Testis (tissue), 2 donors: ENCODE measurements at regions not wholly inside any gene's neighbourhood (a gene's known extent, or its start where the extent isn't known, plus 50 kb on each side); places are given as distances from the start of the nearest gene placed in this dataset.

ENCODE experiments used
- POLR2A ChIP-seq: fragments of 450-650 bp; IDR thresholded peaks from one replicate; pipeline ENCODE4 v1.6.1; 2017; ENCODE audit warnings: antibody characterized with exemption, mild to moderate bottlenecking, moderate library complexity
- TF ChIP-seq, protein P1 (sequence below), 3 experiments: fragments of 450-650 bp in 2 of 3; fragments of 200-600 bp in 1 of 3; sonication (generic) in 1 of 3; IDR thresholded peaks; one replicate each; pipeline ENCODE4 v1.5.1; 2016 to 2019; ENCODE audit warnings: antibody characterized with exemption in 3 of 3, mild to moderate bottlenecking in 2 of 3, moderate library complexity in 1 of 3

DNA sequence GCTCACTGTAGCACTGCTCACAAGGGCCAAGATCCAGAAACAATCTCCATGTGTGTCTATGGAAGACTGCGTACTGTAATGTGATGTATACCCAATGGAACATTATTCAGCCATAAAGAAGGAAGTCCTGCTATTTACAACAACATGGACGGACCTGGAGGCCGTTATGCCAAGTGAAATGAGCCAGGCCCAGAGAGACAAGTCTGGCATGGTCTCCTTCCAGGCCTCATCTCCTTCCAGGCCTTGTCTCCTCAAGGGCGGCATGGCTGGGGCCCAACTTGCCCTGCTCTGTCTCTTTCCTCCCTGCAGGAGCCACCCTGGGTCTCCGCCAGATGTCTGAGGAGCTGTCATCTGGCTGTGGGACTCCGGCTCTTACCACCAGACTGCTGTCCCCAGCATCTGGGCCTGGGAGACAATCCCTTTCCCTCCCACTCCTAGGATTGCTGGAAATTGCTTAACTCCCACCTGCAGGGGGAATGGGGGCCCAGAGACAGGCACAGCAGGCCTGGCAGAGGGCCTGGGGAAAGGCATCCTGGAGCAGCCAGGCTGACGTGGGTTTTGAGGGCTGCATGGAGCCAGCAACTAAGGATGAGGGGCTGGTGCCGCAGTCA is 1326.6 kb downstream of the TBC1D22A start:
- TF ChIP-seq, protein P1, sequence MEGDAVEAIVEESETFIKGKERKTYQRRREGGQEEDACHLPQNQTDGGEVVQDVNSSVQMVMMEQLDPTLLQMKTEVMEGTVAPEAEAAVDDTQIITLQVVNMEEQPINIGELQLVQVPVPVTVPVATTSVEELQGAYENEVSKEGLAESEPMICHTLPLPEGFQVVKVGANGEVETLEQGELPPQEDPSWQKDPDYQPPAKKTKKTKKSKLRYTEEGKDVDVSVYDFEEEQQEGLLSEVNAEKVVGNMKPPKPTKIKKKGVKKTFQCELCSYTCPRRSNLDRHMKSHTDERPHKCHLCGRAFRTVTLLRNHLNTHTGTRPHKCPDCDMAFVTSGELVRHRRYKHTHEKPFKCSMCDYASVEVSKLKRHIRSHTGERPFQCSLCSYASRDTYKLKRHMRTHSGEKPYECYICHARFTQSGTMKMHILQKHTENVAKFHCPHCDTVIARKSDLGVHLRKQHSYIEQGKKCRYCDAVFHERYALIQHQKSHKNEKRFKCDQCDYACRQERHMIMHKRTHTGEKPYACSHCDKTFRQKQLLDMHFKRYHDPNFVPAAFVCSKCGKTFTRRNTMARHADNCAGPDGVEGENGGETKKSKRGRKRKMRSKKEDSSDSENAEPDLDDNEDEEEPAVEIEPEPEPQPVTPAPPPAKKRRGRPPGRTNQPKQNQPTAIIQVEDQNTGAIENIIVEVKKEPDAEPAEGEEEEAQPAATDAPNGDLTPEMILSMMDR (IDR thresholded peaks at IDR 0.05), result no peak
- TF ChIP-seq POLR2A, result no peak
